ENCODE measurements at regions not wholly inside any gene's neighbourhood (a gene's known extent, or its start where the extent isn't known, plus 50 kb on each side); places are given as distances from the start of the nearest gene placed in this dataset.

GRCh38 chr2:42882756-42883155 is 90.4 kb upstream of the HAAO start:
- TF ChIP-seq POLR2AphosphoS5 (IDR thresholded peaks at IDR 0.05; ENCODE audit: low read depth, low read length) (no peak), POLR2A (IDR thresholded peaks at IDR 0.05; ENCODE audit: low read depth, low read length) (no peak)
